SK-N-SH (cell line): ENCODE measurements at regions not wholly inside any gene's neighbourhood (a gene's known extent, or its start where the extent isn't known, plus 50 kb on each side); places are given as distances from the start of the nearest gene placed in this dataset.

Experiments
- EP300 ChIP-seq, 2 experiments: IDR thresholded peaks; 2 replicates each; pipeline versions ENCODE4 v1.4.0 to v1.6.1; 2012; ENCODE audit warnings: borderline replicate concordance in 1 of 2, low read depth in 1 of 2, low read length in 1 of 2
- EZH2phosphoT487 ChIP-seq: fragments of 200-600 bp; sonication (generic); IDR thresholded peaks from 2 replicates; pipeline ENCODE4 v1.6.1; 2017; ENCODE audit warnings: low read depth, mixed run types, mild to moderate bottlenecking, antibody characterized with exemption, moderate library complexity, borderline replicate concordance
- MXI1 ChIP-seq: IDR thresholded peaks from 2 replicates; pipeline ENCODE4 v1.6.1; 2012; ENCODE audit warnings: mild to moderate bottlenecking, low read depth, low read length, improper control_type of control experiment
- NFIC ChIP-seq: IDR thresholded peaks from 2 replicates; pipeline ENCODE4 v1.4.0; 2012; ENCODE audit warnings: borderline replicate concordance
- RAD21 ChIP-seq: IDR thresholded peaks from 2 replicates; pipeline ENCODE4 v1.6.1; 2012; ENCODE audit warnings: mild to moderate bottlenecking, low read length
- SMC3 ChIP-seq: IDR thresholded peaks from 2 replicates; pipeline ENCODE4 v1.6.1; 2012; ENCODE audit warnings: low read depth, low read length, improper control_type of control experiment
- YY1 ChIP-seq: IDR thresholded peaks from 2 replicates; pipeline ENCODE4 v1.4.0; 2012; ENCODE audit warnings: low read depth, mild to moderate bottlenecking
- TF ChIP-seq, protein P1 (sequence below): fragments of 200-600 bp; sonication (generic); IDR thresholded peaks from 2 replicates; pipeline ENCODE4 v1.6.1; 2017; ENCODE audit warnings: antibody characterized with exemption, mild to moderate bottlenecking, moderate library complexity
- TF ChIP-seq, protein P2 (sequence below): IDR thresholded peaks from 2 replicates; pipeline ENCODE4 v1.4.0; 2012; ENCODE audit warnings: low read depth, borderline replicate concordance

DNA sequence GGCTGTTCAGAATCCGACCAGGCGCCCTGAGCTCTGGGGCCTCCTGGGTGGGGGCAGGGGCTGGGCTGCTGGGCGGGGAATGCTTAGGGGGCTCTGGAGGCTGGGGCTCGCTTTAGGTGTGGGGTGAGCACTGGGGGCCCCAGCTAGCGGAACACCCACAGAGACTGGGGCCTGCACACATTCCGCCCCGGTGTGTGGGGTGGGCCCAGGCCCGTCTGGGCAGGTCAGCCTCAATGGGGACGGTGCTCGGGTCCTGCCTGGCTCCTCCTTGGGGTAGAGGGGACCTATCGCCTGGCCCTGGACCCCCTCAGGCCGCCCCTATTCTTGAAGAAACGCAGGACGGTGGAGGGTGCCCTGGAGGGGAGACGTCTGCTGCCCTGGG is 364.8 kb downstream of the TMEM121 start:
- no peak for TF ChIP-seq RAD21
- no peak for TF ChIP-seq EZH2phosphoT487
- TF ChIP-seq MXI1: no peak
- TF ChIP-seq, protein P1, sequence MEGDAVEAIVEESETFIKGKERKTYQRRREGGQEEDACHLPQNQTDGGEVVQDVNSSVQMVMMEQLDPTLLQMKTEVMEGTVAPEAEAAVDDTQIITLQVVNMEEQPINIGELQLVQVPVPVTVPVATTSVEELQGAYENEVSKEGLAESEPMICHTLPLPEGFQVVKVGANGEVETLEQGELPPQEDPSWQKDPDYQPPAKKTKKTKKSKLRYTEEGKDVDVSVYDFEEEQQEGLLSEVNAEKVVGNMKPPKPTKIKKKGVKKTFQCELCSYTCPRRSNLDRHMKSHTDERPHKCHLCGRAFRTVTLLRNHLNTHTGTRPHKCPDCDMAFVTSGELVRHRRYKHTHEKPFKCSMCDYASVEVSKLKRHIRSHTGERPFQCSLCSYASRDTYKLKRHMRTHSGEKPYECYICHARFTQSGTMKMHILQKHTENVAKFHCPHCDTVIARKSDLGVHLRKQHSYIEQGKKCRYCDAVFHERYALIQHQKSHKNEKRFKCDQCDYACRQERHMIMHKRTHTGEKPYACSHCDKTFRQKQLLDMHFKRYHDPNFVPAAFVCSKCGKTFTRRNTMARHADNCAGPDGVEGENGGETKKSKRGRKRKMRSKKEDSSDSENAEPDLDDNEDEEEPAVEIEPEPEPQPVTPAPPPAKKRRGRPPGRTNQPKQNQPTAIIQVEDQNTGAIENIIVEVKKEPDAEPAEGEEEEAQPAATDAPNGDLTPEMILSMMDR: no peak
- no peak for TF ChIP-seq YY1
- TF ChIP-seq SMC3: no peak
- TF ChIP-seq NFIC: no peak
- no peak for TF ChIP-seq EP300 (IDR thresholded peaks at IDR 0.05; ENCODE audit: borderline replicate concordance in 1 of 2, low read depth in 1 of 2, low read length in 1 of 2)
- TF ChIP-seq, protein P2, sequence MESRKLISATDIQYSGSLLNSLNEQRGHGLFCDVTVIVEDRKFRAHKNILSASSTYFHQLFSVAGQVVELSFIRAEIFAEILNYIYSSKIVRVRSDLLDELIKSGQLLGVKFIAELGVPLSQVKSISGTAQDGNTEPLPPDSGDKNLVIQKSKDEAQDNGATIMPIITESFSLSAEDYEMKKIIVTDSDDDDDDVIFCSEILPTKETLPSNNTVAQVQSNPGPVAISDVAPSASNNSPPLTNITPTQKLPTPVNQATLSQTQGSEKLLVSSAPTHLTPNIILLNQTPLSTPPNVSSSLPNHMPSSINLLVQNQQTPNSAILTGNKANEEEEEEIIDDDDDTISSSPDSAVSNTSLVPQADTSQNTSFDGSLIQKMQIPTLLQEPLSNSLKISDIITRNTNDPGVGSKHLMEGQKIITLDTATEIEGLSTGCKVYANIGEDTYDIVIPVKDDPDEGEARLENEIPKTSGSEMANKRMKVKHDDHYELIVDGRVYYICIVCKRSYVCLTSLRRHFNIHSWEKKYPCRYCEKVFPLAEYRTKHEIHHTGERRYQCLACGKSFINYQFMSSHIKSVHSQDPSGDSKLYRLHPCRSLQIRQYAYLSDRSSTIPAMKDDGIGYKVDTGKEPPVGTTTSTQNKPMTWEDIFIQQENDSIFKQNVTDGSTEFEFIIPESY: no peak
